ENCODE measurements at regions not wholly inside any gene's neighbourhood (a gene's known extent, or its start where the extent isn't known, plus 50 kb on each side); places are given as distances from the start of the nearest gene placed in this dataset.
"Not testable (repeated sequence)": the region's sequence is repeated elsewhere in the genome, so short reads cannot be mapped to it uniquely, and the experiment has no call there.

DNA sequence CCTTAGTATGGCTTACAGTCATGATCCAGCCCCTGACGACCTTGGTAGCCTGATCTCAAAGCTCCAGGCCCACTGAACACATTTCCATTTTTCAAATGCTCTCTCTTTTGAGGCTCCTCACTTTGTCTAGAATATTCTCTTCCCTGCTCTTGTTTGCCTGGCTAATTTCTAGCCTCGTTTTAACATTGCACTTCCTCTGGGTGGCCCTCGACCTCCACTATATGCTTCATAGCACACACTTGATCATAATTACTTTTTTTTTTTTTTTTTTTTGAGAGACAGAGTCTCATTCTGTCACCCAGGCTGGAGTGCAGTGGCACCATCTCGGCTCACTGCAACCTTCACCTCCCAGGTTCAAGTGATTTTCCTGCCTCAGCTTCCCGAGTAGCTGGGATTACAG lies 65.5 kb upstream of the RABGAP1L start:
- not testable (repeated sequence) for TF ChIP-seq POLR2AphosphoS5 (IDR thresholded peaks at IDR 0.05; ENCODE audit: low read depth); EZH2phosphoT487 (IDR thresholded peaks at IDR 0.05; ENCODE audit: unreplicated experiment); REST (IDR thresholded peaks at IDR 0.05; ENCODE audit: unreplicated experiment); CREB1 (CRISPR knock-in tag; IDR thresholded peaks at IDR 0.05; ENCODE audit: low read depth); JUNB (IDR thresholded peaks at IDR 0.05; ENCODE audit: unreplicated experiment)
- peak; percentile 20 to 43; a peak in 3 of 4 replicates for TF ChIP-seq CTCF (conservative IDR thresholded peaks at IDR 0.05; ENCODE audit: low read depth in 2 of 2)
- TF ChIP-seq, protein P1, sequence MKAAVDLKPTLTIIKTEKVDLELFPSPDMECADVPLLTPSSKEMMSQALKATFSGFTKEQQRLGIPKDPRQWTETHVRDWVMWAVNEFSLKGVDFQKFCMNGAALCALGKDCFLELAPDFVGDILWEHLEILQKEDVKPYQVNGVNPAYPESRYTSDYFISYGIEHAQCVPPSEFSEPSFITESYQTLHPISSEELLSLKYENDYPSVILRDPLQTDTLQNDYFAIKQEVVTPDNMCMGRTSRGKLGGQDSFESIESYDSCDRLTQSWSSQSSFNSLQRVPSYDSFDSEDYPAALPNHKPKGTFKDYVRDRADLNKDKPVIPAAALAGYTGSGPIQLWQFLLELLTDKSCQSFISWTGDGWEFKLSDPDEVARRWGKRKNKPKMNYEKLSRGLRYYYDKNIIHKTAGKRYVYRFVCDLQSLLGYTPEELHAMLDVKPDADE (IDR thresholded peaks at IDR 0.05): not testable (repeated sequence)

Measured in GM23338 (cell line).